ENCODE measurements at regions not wholly inside any gene's neighbourhood (a gene's known extent, or its start where the extent isn't known, plus 50 kb on each side); places are given as distances from the start of the nearest gene placed in this dataset.
"Not testable (repeated sequence)": the region's sequence is repeated elsewhere in the genome, so short reads cannot be mapped to it uniquely, and the experiment has no call there.

- not testable (repeated sequence) for H3K36me3 Mint-ChIP-seq; H3K4me3 Mint-ChIP-seq; H3K4me1 Mint-ChIP-seq (ENCODE audit: low read depth); H3K27me3 Mint-ChIP-seq; H3K9me3 Mint-ChIP-seq (ENCODE audit: low read depth); H3K27ac Mint-ChIP-seq
Observed at GRCh38 chr9:63326665-63327064, 1958.3 kb downstream of the FOXD4L5 start.

- H3K27me3 Mint-ChIP-seq; H3K4me3 Mint-ChIP-seq; H3K36me3 Mint-ChIP-seq; H3K9me3 Mint-ChIP-seq (ENCODE audit: low read depth); H3K4me1 Mint-ChIP-seq (ENCODE audit: low read depth); H3K27ac Mint-ChIP-seq: not testable (repeated sequence)
Observed at GRCh38 chr9:63325696-63326095, 1959.3 kb downstream of the FOXD4L5 start.

DNA sequence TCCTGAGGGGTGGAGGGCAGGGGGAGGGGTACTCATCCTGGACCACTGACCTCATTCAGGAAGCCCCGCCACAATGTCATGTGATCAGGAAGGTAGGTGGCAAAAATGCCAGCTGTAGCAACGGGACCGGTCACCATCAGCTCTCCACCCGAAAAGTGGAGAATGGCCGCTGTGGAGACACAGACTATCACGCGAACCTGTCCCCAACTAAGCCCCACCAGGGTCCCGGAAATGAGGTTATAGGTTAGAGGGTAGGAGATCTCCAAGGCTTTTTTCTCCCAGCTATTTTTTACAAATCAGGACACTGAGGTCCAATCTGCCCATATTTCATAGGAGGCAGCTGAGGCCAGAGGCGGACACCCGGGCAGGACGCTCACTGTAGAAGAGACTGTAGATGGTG lies 1966.9 kb downstream of the FOXD4L5 start:
- not testable (repeated sequence) for H3K27ac Mint-ChIP-seq; H3K4me1 Mint-ChIP-seq (ENCODE audit: low read depth); H3K27me3 Mint-ChIP-seq; H3K4me3 Mint-ChIP-seq; H3K9me3 Mint-ChIP-seq (ENCODE audit: low read depth); H3K36me3 Mint-ChIP-seq

DNA sequence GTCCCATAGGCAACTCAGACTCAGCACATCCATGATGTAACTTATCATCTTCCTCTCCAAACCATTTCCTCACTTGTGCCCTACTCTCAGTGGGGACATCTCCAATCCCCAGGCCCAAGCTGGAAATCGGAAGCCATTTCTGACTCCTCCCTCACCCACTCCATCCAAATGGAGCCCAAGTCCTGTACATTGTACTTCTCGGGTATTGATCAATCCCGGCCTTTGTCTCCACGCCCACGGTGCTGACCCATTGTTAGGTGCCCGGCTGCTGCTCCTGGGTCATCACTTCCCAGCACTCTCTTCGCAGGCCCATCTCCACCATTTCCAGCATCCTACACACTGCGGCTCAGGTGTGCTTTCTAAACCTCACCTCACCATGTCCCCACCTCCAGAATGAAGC lies 1969.6 kb downstream of the FOXD4L5 start:
- not testable (repeated sequence) for H3K27me3 Mint-ChIP-seq; H3K4me3 Mint-ChIP-seq; H3K36me3 Mint-ChIP-seq; H3K27ac Mint-ChIP-seq; H3K9me3 Mint-ChIP-seq (ENCODE audit: low read depth); H3K4me1 Mint-ChIP-seq (ENCODE audit: low read depth)

GRCh38 chr9:63296848-63297247 lies 1988.2 kb downstream of the FOXD4L5 start:
- H3K27ac Mint-ChIP-seq; H3K9me3 Mint-ChIP-seq (ENCODE audit: low read depth); H3K4me1 Mint-ChIP-seq (ENCODE audit: low read depth); H3K4me3 Mint-ChIP-seq; H3K36me3 Mint-ChIP-seq; H3K27me3 Mint-ChIP-seq: not testable (repeated sequence)

GRCh38 chr9:63296366-63296765 lies 1988.6 kb downstream of the FOXD4L5 start:
- H3K27ac Mint-ChIP-seq; H3K27me3 Mint-ChIP-seq; H3K4me3 Mint-ChIP-seq; H3K9me3 Mint-ChIP-seq (ENCODE audit: low read depth); H3K36me3 Mint-ChIP-seq; H3K4me1 Mint-ChIP-seq (ENCODE audit: low read depth): not testable (repeated sequence)

DNA sequence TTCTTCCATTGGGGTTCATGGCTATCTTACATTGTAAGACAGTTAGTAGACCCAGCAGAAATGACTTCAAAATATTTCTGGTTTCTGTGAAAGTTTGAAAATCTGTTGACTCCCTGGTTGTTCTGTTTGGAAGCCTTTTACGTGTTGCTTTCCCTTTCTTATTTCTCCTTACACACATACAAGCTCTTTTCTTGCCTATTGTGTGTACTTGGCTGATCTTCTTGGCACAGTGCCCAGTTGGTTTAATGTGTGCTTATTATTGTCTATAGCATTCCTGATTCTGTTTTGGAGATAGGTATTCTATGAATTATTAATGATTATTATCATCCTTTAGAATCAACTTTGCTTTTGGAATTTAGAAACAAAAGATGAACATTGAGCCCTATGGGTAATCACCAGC lies 1995.0 kb downstream of the FOXD4L5 start:
- H3K36me3 Mint-ChIP-seq; H3K27ac Mint-ChIP-seq; H3K4me1 Mint-ChIP-seq (ENCODE audit: low read depth): not testable (repeated sequence)

More for the DNA sequence above, 1995.0 kb downstream of the FOXD4L5 start:
- not testable (repeated sequence) for H3K9me3 Mint-ChIP-seq (ENCODE audit: low read depth); H3K27me3 Mint-ChIP-seq; H3K4me3 Mint-ChIP-seq
